SKM-1 treated with dmso at 0.1 percent for 144 hours (cell line): ENCODE measurements at regions not wholly inside any gene's neighbourhood (a gene's known extent, or its start where the extent isn't known, plus 50 kb on each side); places are given as distances from the start of the nearest gene placed in this dataset.

Source experiments
- DNase-seq: peaks from one replicate; lab custom pipeline; 2025; ENCODE audit not compliant: unreplicated experiment; lab: John Stamatoyannopoulos, UW

DNA sequence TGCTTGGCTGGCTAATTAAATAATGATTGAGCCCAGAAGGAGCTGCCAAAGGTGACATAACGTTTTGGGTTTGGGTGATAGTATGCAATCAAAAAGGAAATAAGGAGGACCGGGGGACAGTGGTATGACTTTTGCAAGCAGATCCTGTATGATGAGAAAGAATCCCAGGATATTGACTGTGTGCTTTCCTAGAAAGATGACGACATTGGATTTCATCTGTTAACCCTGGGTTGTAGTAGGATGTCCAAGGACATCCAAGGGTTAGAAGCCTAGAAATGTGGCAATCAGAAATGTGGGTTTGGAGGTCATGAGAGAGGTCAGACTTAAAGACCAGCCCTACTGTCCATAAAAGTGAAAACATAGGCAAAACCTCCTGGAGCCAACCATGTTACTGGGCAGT lies 50.3 kb upstream of the HMHB1 start:
- no peak for DNase-seq

DNA sequence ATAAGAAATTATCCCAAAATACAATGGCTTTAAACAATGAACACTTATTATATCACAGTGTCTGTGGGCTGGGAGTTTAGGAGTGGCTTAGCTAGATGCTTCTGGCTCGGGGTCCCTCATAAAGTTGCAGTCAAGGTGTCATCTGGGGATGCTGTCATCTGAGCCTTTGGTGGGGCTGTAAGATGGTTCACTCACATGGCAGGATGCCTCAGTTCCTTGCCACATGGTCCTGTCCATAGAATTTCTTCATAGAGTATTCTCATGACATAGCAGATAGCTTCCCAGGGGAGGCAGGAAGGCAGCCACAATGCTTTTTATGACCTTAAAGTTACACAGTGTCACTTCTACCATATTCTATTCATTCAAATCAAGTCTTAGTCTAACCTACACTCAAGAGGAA lies 51.2 kb upstream of the HMHB1 start:
- no peak for DNase-seq

DNA sequence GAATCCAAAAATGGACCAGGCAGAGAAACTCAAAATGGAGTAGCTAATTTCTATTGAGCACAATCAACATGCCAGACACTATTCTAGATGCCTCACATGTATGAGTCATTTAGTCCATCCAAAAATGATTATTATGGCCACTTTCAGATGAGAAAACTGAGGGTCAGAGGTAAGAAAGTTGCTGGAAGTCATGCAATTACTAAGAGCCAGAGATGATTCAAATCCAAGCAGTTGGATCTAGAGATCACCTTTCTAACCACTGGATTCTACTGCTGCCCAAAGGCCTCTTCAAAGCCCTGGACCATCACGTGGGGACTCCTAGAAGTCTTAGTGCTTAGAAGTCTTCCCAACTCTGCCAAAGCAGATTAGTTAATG lies 51.8 kb upstream of the HMHB1 start:
- DNase-seq, result no peak

DNA sequence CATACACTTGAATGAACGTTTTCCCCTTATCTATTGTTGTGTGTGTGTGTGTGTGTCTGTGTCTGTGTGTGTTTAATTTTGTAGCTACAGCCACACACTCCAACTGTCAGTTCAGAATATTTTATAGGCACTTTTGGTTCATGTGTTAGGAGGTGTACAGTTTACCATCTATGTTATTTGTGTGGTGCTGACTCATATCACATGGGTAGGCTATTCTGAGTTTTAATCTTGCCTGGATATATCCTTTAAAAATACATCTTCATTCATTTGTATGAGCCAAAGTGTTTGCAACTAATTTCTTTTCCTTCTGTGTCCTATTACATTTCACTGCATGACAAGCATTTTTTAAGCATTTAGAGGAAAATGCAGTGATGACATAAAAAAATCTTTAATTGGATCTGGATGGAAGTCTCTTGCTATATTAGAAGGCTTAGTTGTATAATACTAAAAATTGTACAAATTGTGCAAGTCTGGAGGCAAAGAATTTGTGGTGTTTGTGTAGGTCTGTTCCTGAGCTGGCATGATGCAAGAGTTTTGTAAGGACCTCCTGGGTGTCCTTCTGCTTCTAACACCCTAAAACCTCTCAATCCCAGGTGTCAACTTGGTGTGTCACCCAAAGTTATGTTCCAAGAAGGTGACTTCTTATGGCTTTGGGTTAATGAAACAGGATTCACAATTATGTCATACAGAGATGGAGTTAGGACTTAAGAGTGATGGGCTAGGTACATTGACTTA lies 52.4 kb upstream of the HMHB1 start:
- no peak for DNase-seq

DNA sequence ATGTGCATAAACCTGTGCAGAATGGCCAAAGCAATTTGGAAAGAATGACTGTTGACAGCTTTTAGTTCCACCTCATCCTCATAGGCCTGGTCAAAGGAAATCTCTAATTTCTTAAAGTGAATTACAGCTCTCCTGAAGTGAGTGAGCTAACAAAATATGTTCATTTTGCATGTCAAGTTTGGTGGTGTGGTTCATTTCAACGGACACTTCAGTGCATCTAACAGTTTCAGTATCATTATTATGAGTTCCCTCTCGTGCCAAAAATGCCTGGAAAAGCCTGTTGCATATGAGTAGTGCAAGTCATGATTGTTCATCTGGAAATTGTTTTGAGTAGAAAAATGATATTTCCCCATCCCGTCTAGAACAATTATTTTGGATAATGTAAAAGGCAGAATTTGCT lies 53.2 kb upstream of the HMHB1 start:
- DNase-seq, result no peak

DNA sequence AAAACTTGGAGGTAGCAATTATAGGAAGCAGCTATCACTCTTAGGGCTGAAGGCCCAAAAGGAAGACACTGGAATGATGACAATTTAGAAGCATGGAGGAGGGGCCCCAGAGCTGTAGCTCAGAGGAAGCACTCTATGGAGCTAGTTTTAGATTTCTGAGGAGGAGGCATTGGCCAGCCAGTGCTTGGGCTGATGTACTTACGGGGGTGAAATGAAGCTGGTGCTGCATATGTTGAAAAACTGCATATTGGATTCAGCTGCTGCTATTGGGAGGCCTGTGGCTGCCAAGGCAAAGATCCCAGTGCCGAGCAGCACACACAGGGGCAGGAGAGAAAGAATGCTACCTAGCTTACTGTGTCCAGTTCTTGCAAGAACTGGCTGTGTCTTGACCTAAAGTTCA lies 53.9 kb upstream of the HMHB1 start:
- DNase-seq, result no peak

DNA sequence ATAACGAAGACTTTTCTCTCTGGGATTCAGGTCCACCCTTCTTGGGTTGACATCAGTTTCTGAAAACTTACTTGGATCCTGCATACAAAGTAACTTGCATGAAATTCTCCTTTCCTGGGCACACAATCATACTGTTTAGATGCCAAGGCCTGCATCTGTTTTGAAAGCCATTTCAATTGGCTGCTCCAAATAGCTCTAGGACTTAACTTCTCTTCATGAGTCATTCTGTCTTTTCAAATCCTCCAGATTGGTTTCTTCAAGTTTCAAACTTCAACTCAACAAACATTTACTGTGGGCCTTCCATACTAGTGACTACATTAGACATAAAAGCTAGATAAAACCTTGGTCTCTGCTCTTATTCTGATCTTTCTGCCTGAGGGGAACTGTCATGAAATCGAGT lies 54.8 kb upstream of the HMHB1 start:
- no peak for DNase-seq

DNA sequence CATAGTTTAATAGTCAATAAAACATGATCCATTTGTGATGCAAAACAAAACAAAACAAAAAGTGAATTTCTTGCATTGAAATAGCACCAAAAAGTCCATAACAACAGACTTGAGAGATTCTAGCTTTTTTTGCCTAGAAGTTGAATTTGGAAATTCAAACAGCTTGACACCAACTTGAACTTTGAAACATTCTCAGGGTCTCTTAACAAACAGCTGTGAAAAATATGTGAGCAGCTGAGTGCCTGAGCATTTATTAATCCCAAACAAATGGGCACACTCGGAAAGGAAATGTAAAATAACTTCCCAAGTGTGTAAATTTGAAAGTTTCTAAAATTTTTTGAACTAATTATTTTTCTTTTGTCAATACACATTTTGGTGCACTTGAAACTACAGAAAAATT lies 56.0 kb upstream of the HMHB1 start:
- DNase-seq, result no peak

DNA sequence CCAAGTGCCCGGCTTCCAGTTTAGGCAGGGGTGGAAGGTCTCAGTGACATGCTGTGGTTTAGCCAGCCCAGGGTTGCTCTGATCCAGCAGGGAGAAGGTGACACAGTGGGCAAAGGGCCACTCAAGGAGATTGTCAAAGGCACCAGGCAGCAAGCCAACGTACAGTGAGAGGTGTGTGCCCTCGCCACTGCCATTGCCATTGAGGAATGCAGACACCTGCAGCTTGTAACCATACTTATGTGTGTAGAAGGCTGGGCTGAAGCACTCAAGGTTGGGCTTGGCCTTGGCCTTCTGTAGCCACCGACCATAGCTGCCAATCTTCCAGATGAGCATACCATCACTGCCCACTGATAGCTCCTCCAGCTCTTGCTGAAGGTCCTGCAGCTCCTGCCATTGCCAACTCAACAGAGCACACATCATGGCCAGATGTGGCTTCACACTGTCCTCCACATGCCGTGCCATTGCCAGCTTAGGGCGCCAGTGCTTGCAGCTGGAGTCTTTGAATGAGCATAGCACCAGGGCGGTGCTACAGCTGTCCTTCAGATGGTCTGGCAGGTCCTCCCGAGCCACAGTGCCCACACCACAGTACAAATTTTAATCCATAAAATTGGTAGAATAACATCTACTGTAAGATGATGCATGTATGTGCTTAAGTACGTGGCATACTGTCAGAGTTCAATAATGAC lies 59.7 kb upstream of the HMHB1 start:
- no peak for DNase-seq

DNA sequence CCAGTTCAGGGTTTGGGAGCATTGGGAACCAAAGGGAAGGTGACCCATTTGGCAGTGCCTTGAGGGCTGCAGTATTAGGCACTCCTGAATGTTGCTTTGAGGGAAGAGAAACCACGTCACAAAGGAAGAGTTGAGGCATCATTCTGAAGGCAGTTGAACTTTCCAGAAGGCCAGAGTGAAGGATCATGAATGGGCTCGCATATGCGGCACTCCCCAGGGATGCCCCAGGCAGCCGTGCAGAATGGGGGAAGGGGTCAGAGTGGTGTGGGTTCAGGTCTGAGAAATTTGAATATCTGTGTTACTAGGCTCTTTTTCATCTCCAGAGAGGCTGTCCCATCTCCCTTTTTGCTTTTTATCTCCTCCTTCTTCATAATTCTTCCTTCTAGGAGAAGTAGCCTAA lies 60.6 kb upstream of the HMHB1 start:
- no peak for DNase-seq

DNA sequence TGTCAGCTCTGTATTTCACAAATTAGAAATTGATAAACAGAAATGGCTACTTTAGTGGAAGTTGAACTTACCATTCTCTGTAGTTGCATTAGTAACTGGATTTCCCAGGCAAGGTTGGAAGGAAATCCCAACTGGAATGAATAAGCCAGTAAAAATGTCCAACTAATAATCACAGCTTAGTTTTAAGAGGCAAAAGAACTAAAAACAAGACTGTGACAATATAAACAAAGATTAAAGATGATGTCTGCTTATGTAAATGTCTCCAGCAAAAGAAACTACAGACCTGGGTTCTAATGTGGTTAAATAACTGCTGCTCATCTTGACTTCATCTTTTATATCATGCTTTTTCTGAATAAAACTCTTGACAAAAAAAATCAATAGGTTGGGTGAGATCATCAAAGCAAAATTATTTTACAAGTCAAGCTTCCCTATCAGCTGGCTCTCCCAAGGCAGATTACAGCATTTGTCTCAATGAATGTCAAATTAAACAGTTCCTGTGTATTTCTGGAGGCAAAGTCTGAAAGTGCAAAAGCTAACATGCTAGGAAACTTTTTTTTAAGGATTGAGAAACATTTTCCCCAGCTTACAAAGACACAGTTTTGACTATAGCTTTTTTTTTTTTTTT lies 62.3 kb upstream of the HMHB1 start:
- DNase-seq, result no peak

DNA sequence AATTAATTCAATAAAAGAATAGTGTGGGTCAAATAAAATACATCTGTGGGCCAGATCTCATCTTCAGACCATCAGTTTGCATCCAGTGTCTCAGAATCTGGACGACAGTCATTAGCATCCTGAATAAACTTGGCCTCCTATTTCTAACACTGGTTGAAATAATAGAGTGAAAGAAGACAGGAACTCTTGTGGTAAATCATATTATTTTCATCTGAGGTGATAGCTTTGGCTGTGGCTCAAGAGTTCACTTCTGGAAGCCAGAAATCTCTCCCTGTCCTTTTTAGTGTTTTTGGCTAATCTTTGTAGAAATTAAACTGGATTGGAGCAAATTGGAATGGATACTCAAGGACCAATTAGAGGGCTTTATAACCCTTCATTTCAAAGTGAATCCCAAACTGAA lies 63.4 kb upstream of the HMHB1 start:
- no peak for DNase-seq

DNA sequence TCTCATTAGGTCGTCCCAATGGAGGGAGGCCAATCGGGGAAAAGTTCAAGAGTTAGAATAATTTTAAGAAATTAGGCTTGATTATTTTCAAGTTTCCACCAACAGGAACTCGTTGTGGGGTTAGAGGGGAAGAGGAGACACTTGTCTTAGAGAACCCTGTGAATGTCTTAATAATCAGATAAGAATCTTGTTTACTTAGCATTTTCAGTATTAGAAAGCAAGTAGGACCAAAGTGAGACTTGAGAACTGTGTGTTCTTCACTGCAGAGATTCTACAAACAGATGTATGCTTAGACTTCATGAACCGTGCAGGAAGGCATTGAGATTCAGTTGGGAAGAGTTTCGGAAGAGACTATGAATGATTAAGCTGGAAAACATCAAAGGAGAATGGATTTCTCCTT lies 69.0 kb upstream of the HMHB1 start:
- no peak for DNase-seq

DNA sequence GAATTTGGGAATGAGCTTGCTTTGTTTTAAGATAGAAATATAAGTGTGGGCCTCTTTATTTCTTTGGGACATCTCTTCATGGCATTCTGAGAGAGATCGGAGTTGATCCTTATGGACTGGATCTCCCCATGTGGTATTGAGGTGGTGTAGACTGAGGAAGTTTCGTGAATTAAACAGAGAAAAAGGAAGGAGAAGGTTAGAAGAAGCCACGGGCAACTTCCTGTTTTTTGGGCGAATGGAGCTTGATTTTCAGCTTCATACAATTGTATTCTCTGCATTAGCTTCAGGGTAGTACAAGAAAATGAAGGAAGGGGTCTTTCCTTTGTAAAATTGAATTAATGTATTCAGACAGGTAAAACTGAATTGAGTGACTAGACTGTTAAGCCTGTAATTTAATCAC lies 70.5 kb upstream of the HMHB1 start:
- peak; percentile 70 for DNase-seq

DNA sequence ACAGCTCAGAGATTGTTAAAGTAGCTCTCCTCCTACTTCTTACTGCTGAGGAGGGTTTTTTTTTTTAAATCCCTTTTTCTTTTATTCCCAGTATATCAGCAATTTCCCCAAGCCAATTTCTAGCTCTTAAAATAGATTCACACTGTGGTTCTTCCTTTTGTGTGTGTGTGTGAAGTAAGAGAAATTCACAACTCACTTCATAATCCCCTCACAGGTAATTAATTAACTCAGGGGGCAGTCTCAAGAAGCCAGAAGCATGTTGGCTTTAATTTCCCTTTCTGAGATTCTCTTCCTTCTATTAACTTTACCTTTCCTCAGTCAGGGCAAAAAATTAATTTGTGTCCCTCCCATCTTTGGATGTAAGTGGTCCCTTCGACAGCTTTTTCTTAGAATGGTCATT lies 71.0 kb upstream of the HMHB1 start:
- DNase-seq, result peak; percentile 57

DNA sequence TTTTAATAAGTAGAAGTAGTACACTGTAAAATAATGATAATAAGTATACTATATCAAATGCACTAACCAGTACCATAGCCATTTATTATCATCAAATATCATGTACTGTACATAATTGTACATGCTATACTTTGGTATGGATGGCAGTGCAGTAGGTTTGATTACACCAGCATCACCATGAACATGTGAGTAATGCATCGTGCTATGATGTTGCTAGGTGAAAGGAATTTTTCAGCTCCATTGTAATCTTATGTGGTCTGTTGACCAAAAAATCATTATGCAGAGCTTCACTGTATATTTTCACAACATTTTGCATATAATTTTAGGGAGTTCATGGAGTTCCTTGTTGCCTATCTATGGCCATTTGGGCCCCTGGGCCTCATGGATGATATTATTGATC lies 72.2 kb upstream of the HMHB1 start:
- DNase-seq, result no peak

DNA sequence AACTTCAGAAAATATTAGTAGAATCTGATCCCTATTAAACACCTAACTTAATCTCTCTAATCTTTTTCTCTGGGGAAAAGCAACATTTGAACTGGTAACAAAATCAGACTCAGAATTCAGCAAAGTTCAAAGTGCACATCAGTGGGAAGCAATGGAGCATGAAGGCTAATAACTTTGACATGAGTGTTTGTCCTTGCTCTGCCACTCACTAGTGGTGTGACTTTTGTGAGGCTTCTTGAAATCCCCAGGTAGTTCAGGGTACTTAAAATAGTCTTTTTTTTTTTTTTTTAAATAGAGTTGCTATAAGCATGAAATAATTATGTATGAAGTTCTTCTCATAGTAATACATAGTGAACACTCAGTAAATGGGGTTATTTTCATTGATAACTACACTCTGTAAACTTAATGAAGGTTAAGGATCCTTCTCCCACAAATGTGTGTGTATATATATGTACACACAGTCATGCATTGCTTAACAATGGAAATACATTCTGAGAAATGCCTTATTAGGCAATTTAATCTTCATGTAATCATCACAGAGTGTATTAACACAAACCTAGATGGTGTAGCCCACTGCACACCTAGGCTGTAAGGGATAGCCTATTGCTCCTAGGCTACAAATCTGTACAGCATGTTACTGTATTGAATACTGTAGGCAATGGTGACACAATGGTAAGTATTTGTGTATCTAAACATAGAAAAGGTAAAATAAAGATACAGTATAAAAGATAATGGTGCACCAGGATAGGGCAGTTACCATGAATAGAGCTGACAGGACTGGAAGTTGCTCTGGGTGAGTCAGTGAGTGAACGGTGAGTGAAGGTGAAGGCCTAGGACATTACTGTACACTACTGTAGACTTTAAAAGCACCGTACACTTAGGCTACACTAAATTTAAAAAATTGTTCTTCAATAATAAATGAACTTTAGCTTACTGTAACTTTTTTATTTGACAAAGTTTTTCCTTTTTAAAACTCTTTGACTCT lies 73.3 kb upstream of the HMHB1 start:
- no peak for DNase-seq

DNA sequence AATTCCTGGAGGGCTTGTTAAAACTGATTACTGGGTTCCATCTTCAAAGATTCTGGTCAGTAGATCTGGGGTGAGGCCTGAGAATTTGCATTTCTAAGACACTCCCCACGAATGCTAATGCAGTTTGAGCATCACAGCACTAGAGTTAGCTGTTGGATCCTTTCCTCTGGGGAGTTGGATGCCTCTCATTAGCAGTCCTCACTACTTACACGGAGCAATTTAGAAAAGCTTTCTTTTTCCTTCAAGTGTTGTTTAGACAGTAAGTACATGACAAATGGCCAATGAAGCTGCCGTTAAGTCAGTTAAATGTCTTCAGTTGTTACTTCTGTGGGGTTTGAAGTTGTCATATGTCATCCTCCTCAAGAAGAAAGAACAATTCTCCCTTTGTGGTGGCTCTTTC lies 74.9 kb upstream of the HMHB1 start:
- no peak for DNase-seq

DNA sequence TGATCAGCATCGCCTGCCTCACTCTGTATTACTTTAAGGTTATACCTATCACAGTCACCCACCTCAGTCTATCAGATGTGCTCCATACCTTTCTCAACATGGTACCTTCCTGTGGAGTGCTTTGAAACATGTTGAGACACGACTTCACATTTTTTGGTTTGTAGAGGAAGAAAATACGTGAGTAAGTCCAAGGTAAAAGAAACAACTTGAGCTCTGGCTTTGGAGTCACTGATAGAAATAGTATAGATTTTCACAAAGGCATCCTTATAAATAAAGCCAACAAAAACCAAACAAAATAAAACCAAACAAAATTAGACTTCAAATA lies 77.5 kb upstream of the HMHB1 start:
- DNase-seq, result no peak

DNA sequence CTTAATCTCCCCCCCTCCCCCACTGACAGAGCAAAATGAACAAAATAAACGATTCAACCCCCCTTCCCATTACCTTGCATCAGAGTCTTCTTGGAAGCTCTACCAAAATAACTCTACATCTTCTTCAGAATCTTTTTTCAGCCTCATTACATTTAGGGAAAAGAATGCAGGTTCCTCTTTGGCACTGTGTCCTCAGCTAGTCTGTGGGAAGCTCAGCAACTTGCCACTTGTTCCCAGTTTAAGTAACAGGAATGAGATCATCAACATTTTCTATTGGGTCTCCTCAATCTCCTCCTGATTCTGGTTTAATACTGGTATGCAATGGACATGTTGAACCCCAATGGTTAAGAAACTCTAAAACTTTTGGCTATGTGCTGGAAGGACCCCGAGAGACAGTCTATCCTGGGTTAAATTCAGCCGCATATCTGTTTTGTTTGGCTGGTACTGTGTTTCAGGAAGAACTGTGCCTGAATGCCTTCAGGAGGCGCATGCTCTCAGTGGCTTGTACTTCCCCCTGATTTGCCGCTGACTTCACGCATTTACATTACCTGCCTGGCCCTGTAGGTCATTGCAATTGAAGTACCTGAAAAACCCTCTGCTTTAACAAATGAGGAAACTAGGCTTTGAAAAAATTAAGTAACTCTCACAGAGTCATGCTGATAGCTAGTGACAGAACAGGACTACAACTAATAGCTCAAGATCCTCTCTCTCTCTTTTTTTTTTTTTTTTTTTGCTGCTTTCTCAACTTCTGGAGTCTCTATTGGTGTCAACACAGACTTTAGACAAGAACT lies 78.1 kb upstream of the HMHB1 start:
- no peak for DNase-seq

DNA sequence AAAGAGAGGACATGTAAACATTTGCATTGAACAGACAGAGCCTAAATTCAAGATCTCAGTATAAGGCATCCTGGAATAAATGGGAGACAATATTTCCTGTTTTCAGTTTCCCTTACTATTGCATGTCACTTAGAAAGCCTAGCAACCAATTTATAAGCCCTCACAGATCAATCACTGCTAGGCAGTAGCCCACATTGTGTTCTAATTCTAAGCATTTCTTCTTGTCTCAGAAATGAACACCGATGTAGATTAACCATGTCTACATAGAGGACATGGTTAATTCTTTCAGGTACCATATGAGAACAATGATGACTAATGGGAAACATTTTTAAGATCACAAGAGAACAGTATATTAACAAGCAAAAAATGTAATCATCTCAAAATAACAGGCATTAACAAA lies 79.6 kb upstream of the HMHB1 start:
- no peak for DNase-seq
